Right renal pelvis (tissue), 4 donors: ENCODE measurements at regions not wholly inside any gene's neighbourhood (a gene's known extent, or its start where the extent isn't known, plus 50 kb on each side); places are given as distances from the start of the nearest gene placed in this dataset.
A peak's percentile ranks its signal among the peaks of the same experiment; 100 is the strongest.
"Not testable (repeated sequence)": the region's sequence is repeated elsewhere in the genome, so short reads cannot be mapped to it uniquely, and the experiment has no call there.

Source experiments
- DNase-seq, 4 donors: peaks; one replicate each; pipeline ENCODE4 v3.0.0-alpha.2; 2013; ENCODE audit warnings: low read depth in 4 of 4, low spot score in 3 of 4, missing footprints in 1 of 4

GRCh38 chr1:143905214-143906179, 66.3 kb downstream of the FAM72C start:
- DNase-seq, result peak; percentile 12 to 30 (median 22)

GRCh38 chr1:143904622-143904979, 67.2 kb downstream of the FAM72C start:
- not testable (repeated sequence) for DNase-seq

- DNase-seq, result peak; percentile 8 to 43 (median 24)
Measured at GRCh38 chr1:143903899-143904621, 67.7 kb downstream of the FAM72C start.

- DNase-seq, result not testable (repeated sequence)
Measured at GRCh38 chr1:143896377-143896776, 75.4 kb downstream of the FAM72C start.

GRCh38 chr1:143884932-143885574, 86.7 kb downstream of the FAM72C start:
- peak; percentile 12 to 35 (median 22) for DNase-seq

GRCh38 chr1:143884532-143884931, 87.3 kb downstream of the FAM72C start:
- not testable (repeated sequence) for DNase-seq

GRCh38 chr1:143879757-143880536, 91.8 kb downstream of the FAM72C start:
- DNase-seq, result not testable (repeated sequence)

- DNase-seq, result not testable (repeated sequence)
Measured at GRCh38 chr1:143875947-143876346, 95.8 kb downstream of the FAM72C start.

GRCh38 chr1:143874625-143875024, 97.2 kb downstream of the FAM72C start:
- DNase-seq, result not testable (repeated sequence)

- DNase-seq, result not testable (repeated sequence)
Measured at GRCh38 chr1:143873650-143874049, 98.1 kb downstream of the FAM72C start.

- not testable (repeated sequence) for DNase-seq
Measured at GRCh38 chr1:143870388-143870787, 101.4 kb downstream of the FAM72C start.

- not testable (repeated sequence) for DNase-seq
Measured at GRCh38 chr1:143867590-143868220, 104.1 kb downstream of the FAM72C start.

- DNase-seq, result not testable (repeated sequence)
Measured at GRCh38 chr1:143863901-143864520, 107.8 kb downstream of the FAM72C start.

GRCh38 chr1:143862722-143863121, 109.1 kb downstream of the FAM72C start:
- not testable (repeated sequence) for DNase-seq

GRCh38 chr1:143861306-143861705, 110.5 kb downstream of the FAM72C start:
- DNase-seq, result not testable (repeated sequence)

GRCh38 chr1:143855867-143856266, 115.9 kb downstream of the FAM72C start:
- DNase-seq, result not testable (repeated sequence)

- DNase-seq, result not testable (repeated sequence)
Measured at GRCh38 chr1:143854069-143854468, 117.7 kb downstream of the FAM72C start.

GRCh38 chr1:143850637-143851036, 121.1 kb downstream of the FAM72C start:
- not testable (repeated sequence) for DNase-seq

- DNase-seq, result not testable (repeated sequence)
Measured at GRCh38 chr1:143848859-143849258, 122.9 kb downstream of the FAM72C start.
